Neural progenitor cell (in vitro differentiated cells): ENCODE measurements at regions not wholly inside any gene's neighbourhood (a gene's known extent, or its start where the extent isn't known, plus 50 kb on each side); places are given as distances from the start of the nearest gene placed in this dataset.

ENCODE experiments used
- CTCF ChIP-seq: fragments of 200-600 bp; sonication (generic); IDR thresholded peaks from 2 replicates; pipeline ENCODE4 v1.5.1; 2017; ENCODE audit warnings: antibody characterized with exemption, mild to moderate bottlenecking
- EZH2 ChIP-seq: fragments of 200-600 bp; sonication (generic); IDR thresholded peaks from 2 replicates; pipeline ENCODE4 v1.6.1; 2017; ENCODE audit warnings: antibody characterized with exemption, mild to moderate bottlenecking, moderate library complexity

- TF ChIP-seq CTCF (no peak), EZH2 (no peak)
These were observed 249.3 kb upstream of the FSHR start for GRCh38 chr2:49403637-49404036.
